AG09309 (cell line): ENCODE measurements at regions not wholly inside any gene's neighbourhood (a gene's known extent, or its start where the extent isn't known, plus 50 kb on each side); places are given as distances from the start of the nearest gene placed in this dataset.
"Not testable (repeated sequence)": the region's sequence is repeated elsewhere in the genome, so short reads cannot be mapped to it uniquely, and the experiment has no call there.

Source experiments
- DNase-seq: peaks from one replicate; pipeline ENCODE4 v3.0.0-alpha.2; 2010; ENCODE audit warnings: low read depth
- H3K4me3 ChIP-seq: 2 replicates; pipeline ENCODE4 v1.5.1; 2011; ENCODE audit warnings: mild to moderate bottlenecking, low read depth, low read length, moderate library complexity; ENCODE audit not compliant: control insufficient read depth
- TF ChIP-seq, protein P1 (sequence below): IDR thresholded peaks from 2 replicates; pipeline ENCODE4 v1.5.1; 2011; ENCODE audit warnings: mild to moderate bottlenecking, low read depth, low read length, inconsistent platforms; ENCODE audit not compliant: insufficient read depth, control insufficient read depth; ENCODE audit errors: missing control alignments

DNA sequence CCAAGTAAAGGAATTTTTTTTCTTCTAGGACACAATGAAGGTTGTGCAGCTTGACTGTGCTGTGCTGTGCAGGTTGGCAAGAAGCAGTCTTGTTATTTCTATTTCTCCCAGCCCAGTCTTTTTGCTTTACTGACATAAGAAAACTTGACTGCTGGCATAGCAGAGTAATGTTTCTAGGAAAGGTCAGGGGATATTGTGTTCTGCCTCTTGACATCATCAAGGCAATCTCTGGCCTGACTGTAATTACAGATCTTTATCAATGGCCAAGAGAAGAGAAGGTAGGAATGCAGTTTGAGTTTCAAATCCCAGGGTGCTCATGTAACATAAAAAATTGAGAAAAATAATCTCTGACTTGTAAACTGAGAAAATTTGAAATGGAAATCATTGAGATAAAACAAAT is 226.3 kb upstream of the ADGRL4 start:
- DNase-seq = no peak
- no peak overlapping the region for H3K4me3 ChIP-seq
- TF ChIP-seq, protein P1, sequence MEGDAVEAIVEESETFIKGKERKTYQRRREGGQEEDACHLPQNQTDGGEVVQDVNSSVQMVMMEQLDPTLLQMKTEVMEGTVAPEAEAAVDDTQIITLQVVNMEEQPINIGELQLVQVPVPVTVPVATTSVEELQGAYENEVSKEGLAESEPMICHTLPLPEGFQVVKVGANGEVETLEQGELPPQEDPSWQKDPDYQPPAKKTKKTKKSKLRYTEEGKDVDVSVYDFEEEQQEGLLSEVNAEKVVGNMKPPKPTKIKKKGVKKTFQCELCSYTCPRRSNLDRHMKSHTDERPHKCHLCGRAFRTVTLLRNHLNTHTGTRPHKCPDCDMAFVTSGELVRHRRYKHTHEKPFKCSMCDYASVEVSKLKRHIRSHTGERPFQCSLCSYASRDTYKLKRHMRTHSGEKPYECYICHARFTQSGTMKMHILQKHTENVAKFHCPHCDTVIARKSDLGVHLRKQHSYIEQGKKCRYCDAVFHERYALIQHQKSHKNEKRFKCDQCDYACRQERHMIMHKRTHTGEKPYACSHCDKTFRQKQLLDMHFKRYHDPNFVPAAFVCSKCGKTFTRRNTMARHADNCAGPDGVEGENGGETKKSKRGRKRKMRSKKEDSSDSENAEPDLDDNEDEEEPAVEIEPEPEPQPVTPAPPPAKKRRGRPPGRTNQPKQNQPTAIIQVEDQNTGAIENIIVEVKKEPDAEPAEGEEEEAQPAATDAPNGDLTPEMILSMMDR = no peak

DNA sequence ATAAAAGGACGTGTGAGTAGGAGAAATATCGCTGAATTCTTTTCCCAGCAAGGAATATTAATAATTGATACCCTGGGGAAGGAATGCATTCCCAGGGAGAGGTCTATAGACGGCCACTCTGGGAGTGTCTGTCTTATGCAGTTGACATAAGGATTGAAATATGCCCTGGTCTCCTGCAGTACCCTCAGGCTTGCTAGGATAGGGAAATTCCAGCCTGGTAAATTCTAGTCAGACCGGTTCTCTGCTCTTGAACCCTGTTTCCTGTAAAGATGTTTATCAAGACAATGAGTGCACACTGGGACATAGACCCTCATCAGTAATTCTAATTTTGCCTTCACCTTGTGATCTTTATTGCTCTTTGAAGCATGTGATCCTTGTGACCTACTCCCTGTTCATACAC is 224.2 kb upstream of the ADGRL4 start:
- not testable (repeated sequence) for H3K4me3 ChIP-seq, DNase-seq

GRCh38 chr1:79226963-79227362 is 220.4 kb upstream of the ADGRL4 start:
- TF ChIP-seq, protein P1 = no peak
- no peak for DNase-seq
- H3K4me3 ChIP-seq = no peak overlapping the region

GRCh38 chr1:79224537-79224936 is 218.0 kb upstream of the ADGRL4 start:
- DNase-seq = no peak
- TF ChIP-seq, protein P1 = no peak
- H3K4me3 ChIP-seq = no peak overlapping the region

- DNase-seq = no peak
- TF ChIP-seq, protein P1 = no peak
- H3K4me3 ChIP-seq = no peak overlapping the region
These were observed 214.0 kb upstream of the ADGRL4 start for GRCh38 chr1:79220509-79220908.

GRCh38 chr1:79215311-79215710 is 208.8 kb upstream of the ADGRL4 start:
- TF ChIP-seq, protein P1 = no peak
- no peak for DNase-seq
- no peak overlapping the region for H3K4me3 ChIP-seq

GRCh38 chr1:79207786-79208185 is 201.3 kb upstream of the ADGRL4 start:
- H3K4me3 ChIP-seq = no peak overlapping the region
- TF ChIP-seq, protein P1 = no peak
- no peak for DNase-seq

DNA sequence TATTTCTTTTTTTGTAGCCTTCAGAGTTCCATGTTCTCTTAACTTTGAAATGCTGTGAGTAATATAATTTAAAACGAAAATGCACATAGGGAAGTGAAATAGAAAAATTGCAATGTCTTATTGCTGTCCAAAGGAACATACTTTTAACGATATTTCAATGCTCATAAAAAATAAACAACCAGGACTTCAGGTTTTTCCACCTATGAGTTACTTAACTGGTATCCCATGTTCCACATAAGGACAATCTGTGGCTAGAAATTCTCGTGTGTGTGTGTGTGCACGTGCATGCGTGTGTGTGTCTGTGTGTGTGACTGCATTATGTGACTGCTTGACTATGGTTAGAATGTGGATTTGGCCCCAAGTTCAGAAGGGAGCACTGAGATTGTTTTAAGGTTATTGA is 200.8 kb upstream of the ADGRL4 start:
- TF ChIP-seq, protein P1 = no peak
- no peak overlapping the region for H3K4me3 ChIP-seq
- no peak for DNase-seq
